ENCODE measurements at regions not wholly inside any gene's neighbourhood (a gene's known extent, or its start where the extent isn't known, plus 50 kb on each side); places are given as distances from the start of the nearest gene placed in this dataset.

DNA sequence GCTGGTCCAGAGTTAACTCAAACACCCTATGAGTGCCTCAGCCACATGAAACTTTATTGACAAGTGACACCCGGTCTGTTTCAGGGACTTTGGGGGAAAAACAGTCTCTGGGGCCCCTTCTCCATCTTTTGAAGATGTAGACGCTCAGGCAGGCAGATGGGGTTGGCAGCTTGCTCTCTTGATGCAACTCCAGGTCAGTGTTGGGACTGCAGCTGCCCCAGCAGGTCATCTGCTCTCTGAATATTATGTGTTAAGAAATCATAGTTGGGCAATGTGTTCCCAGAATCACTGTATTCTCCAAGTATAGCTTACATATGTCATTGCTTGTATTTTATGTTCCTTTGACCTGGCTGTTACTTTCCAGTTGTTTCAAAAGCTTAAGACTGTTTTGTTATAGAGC lies 544.9 kb upstream of the MGMT start:
- DNase-seq: no peak

DNA sequence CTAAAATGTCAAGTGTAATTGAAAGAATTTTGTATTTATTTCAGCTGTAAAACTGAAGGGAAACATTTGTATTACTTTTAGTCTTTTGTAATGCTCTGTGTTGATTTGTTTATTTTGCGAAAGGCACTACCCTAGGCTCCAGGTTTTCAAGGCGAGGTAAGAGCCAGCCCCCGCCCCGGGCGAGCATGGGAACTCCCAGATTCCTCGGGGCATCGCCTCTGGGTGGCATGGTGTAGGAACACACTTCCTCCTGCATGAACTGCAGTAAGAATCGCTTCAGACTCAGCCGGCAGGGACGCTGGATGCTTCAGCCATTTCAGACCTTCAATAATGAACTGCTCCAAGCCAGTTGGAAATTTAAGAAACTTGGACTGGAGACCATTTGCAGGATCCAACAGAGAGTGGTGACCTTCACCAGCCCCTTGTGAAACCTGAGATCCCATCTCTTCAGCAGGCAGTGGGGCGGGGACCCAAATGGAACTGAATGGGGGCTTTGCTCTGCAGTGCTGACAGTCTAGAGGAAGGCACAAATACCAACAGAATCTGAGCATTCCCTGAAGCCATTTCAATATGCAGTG lies 544.3 kb upstream of the MGMT start:
- no peak for DNase-seq

DNA sequence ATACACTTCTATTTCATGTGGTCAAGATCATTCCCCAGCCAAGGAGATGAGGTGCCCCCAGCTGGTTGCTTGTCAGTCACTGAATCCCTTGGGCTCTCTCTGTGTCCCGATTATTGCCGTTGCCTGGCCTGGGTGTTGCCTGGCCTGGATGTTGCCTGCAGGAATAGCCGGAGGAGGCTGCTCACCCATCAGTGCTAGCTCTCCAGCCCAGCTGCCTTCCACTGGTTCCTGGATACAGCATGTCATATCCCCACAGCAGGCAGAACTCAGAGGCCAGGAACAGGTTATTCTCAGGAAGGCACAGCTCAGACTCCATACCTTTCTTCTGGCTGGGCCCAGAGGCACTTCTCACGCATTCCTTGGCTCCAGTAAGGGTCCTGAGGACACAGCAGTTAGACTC lies 542.1 kb upstream of the MGMT start:
- DNase-seq: no peak

DNA sequence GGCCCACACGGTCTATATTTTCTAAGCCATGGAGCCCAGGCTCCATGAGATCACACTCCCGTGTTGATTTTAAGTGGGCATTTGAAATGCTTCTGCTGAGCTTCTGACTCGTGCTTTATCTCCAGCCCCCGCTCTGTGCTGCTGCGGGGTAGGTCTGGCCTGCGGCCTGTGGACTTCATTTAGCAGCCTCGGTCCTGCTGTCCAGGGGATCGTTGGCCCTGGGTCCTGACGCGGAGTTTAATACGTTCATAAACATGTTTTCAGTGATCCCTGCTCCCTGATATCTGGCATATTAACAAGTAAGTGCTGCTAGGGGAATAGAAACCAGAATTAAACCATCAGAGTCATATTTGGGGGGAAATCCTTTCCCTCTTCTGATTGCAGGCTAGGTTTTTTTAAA lies 540.3 kb upstream of the MGMT start:
- DNase-seq: no peak

DNA sequence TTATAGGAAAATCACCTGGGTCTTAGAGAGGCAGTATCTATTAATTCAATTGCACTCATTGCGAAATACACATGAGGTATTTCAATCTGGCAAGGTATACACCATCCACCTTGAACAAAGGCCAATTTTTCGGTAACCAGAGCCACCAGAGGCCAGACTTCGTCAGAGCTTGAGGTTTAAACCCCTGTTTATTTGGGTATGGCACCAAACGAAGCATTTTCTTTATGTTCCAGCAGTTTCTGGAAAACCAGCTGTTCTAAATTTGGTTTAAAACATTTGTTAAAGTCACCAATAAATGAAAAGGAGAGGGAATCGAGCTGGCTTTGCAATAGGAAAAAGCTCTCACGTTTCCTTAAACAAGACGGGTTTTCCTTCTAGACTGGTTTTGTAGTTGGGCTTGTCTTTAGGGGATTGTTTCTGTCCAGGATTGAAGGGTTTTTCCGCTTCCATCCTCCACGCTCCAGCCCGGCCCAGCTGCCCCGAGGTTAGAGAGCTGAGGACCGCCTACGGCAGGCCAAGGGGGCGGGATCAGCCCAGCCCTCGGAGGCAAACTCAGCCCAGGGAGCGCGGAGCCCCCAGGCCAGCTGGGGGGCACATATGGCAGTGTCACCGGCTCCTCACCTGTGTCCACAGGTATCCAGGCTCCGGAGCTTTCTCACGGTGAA lies 539.4 kb upstream of the MGMT start:
- no peak for DNase-seq

DNA sequence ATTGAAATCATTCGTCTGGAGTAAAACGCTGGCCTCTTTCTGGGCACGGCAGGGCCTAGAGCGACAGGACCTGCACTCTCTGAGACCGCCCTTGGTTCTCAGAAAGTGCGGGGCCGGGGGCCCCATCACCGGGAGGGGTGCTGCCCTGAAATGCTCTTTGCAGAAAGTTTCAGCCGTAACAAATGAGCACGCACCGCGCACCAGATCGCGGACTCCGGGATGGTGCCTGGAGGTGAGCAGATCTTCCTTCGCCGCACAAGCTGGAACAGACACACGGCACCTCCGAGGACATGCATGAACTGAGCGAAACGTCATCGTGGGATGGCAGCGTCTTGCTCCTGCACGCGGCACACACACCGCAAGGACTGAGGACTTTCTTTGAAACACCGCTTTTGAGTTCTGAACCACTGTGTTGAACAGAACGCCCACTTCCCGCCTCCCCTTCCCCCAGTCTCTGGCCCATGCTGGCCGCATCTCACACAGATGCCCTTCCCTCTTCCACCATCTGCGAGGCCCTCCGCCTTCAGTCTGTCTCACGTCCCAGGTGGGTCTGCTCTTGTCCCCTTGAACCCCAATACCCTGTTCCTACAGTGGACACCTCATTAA lies 538.7 kb upstream of the MGMT start:
- no peak for DNase-seq

DNA sequence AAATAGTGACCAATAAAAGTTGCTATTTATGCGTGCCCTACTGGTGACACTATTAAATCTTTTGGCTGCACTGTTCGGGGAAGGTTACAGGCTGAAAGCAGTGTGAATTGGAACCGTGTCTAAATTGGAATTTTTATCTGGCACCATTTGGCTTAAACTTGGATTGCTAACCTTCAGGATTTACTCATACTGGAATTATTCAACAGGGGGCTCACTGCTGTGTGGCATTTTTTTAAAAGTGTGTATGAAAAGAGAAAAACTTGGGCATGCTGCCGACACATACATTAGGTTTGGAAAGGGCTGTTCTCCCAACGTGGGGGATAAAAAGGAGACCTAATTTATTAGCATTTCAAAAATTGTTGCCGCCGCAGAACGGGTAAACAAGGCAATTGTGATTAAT lies 537.9 kb upstream of the MGMT start:
- no peak for DNase-seq

DNA sequence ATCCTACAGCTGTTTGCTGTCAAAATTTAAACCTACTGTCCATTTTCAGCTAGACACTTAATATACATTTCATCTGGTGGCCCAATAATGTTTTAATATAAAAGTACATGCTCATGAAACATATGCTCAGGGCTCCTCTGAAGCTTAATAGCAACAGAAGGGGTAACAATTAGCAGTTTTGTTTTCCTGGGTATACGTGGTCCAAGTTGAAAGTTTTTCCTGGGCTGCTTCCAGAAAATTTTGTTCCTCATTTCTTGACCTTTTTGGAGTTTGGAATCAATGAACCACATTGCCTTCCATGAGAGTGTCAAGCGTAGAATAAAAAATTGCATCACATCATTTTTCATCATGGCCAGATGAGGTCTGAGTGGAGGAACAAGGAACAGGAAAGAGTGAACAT lies 537.3 kb upstream of the MGMT start:
- no peak for DNase-seq

DNA sequence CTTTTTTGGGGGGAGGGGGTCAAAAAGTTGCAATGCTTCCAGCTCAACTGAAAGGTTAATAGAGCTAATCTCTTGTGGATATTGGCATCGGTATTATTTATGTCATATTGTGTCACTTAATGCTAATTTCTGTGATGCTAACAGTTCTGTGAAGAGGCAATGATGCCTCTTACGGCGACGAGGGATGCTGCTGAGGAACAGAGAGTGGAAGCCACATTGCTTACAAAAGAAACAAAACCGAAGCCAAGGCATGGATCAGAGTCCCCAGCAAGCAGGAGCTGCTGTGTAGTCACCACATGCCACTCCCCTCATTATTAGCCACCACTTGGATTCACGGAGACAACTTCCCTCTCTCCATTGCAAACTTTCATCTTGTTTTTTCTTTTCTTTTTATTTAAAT lies 536.5 kb upstream of the MGMT start:
- no peak for DNase-seq

DNA sequence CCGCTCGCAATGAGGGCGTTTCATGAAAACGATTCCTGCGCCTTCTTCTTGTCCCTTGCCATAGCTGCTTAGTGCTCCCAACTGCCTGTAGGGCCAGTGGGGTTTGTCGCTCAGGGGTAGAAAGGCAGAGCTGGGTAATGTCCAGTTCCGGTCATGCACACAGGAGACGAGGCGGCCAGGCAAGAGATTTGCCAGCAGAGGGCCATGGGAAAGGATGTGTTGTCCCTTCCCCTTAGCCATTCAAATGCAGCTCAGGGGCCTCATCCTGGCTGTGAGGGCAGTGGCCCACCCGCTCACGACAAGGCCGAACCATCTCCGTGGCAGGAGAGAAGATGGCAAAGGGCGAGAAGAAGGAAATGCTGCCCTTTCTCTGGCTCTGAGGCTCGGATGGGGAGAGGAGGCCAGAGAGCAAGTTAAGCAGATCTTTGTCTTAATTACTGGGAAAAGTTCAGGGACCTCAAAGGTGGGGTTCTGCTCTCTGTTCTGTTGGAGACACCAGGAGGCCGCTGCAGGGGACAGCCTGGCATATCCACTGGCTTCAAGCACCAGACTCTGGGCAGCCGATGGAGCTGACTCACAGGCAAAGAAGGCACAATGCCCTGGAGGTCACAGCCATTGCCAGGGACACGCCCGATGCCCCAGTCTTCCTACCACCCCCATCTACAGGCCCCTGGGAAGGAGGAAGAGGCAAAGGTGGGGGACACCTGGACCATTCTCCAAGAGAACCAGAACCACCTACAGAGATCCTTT lies 534.8 kb upstream of the MGMT start:
- no peak for DNase-seq

DNA sequence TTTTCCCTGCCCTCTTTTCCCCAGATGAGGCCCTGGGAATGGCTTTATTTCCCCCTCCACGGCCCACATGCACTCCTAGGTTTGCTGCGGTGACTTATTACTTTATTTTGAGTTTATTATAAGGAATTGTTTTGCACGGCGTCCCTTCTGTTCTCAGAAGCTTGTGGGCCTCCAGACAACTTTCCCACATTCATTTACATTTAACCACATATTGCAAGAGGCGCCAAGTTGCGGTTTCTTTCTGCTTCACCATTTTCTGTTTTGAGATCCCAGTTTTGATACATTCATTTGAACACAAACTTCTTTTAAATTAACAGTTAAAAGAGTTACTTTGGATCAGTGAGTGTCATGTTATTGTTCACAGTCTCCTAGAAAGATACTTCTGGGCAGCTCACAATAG lies 532.5 kb upstream of the MGMT start:
- no peak for DNase-seq

DNA sequence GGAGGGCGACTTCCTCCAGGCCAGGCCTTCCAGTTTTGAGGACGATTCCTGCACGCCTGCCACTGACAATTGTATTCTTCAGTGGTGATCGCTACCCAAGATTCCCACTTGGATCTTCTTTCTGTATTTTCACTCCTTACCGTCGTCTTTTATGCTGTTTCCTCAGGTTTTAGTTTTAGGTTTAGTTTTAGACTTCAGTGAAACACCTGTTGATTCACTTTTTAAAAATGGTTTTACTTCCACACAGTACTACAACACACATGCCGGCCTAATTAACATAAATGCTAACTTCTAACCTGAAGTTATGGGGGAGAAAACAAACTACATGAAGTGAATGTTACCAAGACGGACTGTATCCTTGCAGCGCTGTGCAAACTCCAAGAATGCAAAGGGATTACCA lies 530.6 kb upstream of the MGMT start:
- DNase-seq: no peak

DNA sequence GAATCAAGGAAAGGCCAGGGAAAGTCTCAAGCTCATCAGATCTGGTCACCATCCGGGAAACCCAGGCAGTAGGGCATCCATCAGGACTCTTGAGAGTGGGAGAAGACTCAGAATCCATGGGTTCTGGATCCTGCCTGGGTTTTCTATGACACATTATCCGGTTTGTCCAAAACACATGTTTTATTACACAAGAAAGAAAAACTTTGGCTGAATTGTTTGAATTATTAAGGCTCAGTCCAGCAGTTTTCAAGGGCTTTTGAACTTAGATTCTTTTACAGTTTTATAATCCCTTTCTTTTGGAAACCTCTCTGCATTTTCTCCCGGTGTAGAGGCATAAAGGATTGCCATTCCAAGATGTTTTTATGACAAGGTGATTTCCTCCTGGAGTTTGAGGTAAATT lies 528.5 kb upstream of the MGMT start:
- no peak for DNase-seq

DNA sequence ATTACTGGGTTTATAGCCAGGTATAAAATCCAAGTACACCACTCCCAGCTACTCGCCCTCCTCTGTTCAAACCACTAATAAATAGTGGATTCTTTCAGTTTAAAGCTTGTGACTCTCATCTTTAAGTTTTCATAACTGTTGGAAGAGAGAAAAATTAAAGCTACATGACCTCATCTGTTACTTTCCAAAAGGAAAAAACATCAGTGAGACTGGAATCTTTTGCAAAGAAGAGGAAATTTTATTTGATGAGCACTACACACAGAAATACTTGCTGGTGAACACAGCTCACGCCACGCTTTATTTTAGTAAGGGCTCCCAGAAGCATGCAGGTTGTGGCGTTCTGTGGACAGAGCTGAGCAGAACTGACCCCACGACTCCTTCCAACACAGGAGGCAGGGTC lies 527.0 kb upstream of the MGMT start:
- no peak for DNase-seq

DNA sequence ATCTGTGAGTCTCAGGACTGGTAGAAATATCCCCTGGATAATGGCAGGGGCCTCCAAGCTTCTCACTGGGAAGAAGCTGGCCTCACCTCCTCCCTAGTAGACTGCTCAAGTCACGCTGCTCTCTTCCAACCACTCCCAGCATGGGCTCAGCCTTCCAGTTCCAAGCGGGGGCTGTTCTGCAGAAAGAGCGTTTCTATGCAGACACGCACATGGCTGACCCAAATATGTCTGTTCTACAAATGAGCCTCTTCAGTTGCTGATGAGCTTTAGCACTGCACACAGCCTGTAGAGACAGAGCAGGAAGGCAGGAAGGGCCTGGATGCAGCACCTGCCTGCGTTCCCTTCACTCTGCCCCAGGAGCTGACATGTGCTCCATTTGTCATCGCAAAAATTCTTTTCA lies 523.9 kb upstream of the MGMT start:
- DNase-seq: no peak

DNA sequence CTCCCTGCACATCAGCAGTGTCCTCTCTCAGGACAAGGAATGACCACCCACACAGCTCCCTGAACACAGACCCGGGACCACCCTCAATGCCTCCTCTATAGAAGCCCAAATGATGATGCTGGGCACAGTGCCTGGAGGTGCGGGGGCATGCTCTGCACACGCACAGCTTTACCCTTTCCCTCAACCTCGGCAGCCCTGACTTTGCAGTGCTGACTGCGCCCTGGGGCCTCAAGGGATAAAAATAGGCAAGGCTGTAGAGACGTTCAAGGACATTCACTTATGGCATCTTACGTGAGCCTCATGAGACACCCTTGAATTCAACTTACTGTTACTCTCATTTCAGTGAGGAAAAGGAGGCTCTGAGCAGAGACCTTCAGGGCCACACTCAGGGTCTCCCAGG lies 521.6 kb upstream of the MGMT start:
- DNase-seq: no peak

DNA sequence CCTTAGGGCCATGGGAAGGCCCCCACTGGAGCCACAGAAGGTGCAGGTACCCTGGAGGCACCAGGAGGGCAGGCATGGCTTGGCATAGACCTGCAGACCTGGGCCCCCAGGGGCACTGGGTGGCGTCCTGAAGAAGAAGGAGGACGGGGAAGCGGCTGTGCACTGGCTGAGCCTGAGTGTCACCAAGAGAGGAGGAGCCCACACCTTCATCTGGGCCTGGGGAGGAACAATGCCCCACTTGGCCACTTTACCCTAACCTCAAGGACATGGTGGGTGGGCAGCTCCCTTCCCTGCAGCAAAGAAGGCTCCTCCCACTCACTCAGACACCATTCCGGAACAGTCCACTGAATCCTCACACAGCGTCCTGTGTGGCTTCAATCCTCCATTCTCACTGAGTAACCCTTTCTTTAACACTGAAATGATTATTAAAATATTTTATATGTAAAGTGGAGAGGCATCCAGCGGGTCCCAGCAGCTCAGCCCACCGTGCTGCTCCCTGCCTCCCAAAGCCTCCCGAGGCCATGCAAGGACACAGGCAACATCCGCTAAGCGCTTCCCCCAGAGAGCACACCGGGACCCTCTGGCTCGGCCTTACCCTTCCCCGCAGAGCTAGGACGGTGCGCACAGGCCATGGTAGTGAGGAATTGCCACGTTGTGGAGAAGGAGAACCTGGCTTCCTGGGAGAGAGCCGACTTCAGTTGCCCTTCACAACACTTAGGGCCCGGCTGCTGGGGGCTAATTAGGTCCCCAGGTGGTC lies 516.7 kb upstream of the MGMT start:
- DNase-seq: no peak

DNA sequence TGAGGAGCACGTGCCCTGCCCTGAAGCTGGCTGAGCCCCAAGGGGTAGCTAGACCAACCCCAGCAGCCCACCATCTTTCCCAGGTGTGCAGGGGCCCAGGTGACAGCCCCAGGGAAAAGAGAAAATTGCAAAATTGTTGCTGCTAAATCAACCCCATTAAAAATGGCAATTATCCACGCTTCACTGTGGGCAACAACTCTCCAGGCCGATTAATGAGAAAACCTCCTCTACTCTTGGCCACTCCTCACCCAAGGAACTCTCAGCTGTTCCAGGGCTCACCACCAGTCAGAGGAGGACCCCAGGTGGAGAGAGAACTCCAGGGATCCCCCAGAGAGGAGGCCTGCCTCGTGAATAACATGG lies 516.1 kb upstream of the MGMT start:
- no peak for DNase-seq

DNA sequence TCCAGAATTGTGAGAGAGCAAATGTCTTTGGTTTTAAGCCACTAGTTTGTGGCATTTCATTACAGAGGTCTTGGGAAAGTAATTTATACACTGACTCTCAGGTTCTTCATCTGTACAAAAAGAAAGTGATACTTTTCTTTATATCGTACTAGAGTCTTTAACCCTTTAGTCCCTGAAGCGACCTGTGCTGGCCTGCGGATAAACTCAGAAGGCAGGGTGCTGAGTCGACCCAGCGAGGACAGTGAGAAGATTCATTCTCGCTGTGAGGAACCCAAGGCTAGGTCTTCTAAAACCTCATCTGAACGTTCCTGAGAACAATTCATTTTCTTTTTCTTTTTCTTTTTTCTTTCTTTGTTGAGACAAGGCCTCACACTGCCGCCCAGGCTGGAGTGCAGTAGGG lies 514.2 kb upstream of the MGMT start:
- no peak for DNase-seq

DNA sequence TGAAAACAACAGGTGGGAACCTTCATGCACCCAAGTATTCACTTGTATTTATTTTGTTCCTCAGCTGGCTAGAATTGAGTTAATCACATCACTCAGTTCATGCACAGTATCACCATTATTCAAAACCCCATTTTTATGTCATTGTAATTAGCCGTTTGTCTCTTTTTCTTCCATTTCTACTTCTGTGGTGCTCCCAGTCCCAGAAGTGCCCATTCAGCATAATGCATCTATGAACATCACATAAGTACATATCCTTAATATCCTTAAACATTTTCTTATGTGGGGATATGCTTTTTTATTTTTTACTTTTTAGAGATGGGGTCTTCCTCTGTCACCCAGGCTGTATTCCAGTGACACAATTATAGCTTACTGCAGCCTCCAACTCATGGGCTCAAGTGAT lies 510.9 kb upstream of the MGMT start:
- no peak for DNase-seq

DNA sequence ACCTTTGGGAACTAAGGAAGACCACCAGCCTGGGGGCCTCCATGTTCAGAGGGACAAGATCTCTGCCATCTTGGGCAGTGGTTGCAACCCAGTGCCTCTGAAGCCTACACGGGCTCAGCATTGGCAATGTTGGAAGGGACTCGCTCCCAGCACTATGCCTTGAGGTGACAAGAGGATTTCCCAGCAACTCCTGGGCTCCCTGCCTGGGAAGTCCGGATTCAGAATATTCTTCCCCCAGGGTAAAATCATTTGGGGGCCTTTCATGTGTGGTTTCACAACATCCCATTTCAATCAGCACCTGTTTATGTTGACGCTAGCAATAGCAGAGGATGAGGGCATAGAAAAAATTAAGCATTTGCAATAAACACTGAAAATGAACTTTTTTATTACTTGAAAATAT lies 509.8 kb upstream of the MGMT start:
- no peak for DNase-seq

DNA sequence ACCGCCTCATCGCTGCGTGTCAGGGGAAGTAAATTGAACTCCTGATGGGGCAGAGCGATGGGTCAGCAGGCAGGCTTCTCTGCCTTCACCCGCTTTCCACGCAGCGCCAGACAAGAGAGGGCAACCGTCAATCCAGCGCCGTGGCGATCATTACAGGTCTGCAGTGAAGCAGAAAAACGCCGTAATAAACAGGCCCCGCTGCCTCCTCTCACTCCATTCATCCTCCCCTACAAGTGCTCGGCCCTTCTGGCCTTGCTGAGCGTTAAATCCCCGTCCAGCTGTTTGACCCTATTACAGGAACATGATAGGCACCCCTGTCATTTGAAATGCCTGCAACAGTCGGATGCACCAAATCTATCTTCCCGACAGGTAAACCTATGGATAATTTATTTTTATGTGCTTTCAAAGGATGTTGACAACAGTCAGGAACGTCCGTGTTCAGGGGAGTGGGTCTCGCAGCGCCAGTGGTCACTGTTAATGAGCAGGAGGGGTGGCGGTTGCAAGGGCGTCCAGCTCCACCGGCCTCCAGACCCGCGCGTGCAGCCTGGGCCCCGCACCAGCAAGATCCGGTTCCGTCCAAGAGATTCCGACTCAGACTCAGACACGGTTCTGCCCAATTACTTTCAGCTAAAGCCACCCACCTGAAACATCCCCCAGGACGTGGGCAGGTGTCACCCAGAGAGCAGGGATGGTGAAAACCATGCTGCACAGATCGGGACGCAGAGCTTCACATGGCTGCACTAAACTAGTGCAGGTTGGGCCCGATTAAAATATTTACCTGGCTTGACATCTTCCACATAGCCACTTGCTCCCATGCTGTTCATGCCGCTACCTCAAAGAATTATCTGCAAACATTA lies 508.0 kb upstream of the MGMT start:
- DNase-seq: no peak

DNA sequence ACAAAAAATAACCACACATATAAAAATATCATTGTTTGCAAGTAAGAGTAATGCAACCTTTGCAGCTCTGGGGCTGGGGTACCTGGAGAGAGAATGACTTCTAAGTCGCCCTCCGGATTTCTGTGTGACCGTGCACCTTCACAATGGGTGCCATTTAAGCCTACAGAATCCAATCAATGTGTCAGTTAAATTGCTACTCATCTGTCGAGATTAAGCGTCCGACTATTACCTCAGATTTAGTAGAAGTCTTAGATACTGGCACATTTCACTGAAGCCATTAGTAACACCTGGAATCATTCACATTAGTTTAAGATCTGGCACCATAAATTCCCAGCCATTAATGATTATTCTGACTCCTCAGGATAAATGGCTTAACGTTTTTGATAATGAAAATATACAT lies 507.3 kb upstream of the MGMT start:
- DNase-seq: no peak
